ENCODE measurements at regions not wholly inside any gene's neighbourhood (a gene's known extent, or its start where the extent isn't known, plus 50 kb on each side); places are given as distances from the start of the nearest gene placed in this dataset.

GRCh38 chrX:1031521-1032430 is 180.7 kb downstream of the CRLF2 start:
- FAIRE-seq (no peak), ATAC-seq (no peak), DNase-seq (ENCODE audit: low read depth in 1 of 2, low spot score in 1 of 2) (no peak)
- POLR2A ChIA-PET = no interaction called here
- Histone ChIP-seq H3K9me3 (no peaks in the 10 kb centered on the region), H3K27ac (no peak overlapping the region), H3K4me3 (no peak overlapping the region), H3K4me1 (no peaks in the 10 kb centered on the region), H3K4me2 (no peak overlapping the region)
- TF ChIP-seq BHLHE40 (IDR thresholded peaks at IDR 0.05; ENCODE audit: low read depth, low read length) = no peak
- TF ChIP-seq PBX3 (IDR thresholded peaks at IDR 0.05) = no peak
- TF ChIP-seq RNF2 (IDR thresholded peaks at IDR 0.05; ENCODE audit: borderline replicate concordance, low read depth) = no peak
- no peak for TF ChIP-seq CBX2 (IDR thresholded peaks at IDR 0.05; ENCODE audit: borderline replicate concordance, low read depth)
- no peak for TF ChIP-seq NFE2L2 (conservative IDR thresholded peaks at IDR 0.05; ENCODE audit: low read length)
- no peak for TF ChIP-seq HEYL (CRISPR knock-in tag; IDR thresholded peaks at IDR 0.05)
- no peak for TF ChIP-seq ATOH8 (CRISPR knock-in tag; IDR thresholded peaks at IDR 0.05; ENCODE audit: low read depth)
- no peak for TF ChIP-seq PHF8 (IDR thresholded peaks at IDR 0.05; ENCODE audit: borderline replicate concordance, low read depth)
- TF ChIP-seq ZC3H11A (IDR thresholded peaks at IDR 0.05) = no peak
- no peak for TF ChIP-seq NR3C1 (IDR thresholded peaks at IDR 0.05)
- no peak for TF ChIP-seq JUNB (IDR thresholded peaks at IDR 0.05)
- no peak for TF ChIP-seq KDM5A (IDR thresholded peaks at IDR 0.05)
- CTCF ChIA-PET = no interaction called here
- WGBS (ENCODE audit: missing lambda C conversion rate) = 68% methylated on average over 37 of the region's 38 CpGs

GRCh38 chrX:1029494-1029893 is 183.0 kb downstream of the CRLF2 start:
- FAIRE-seq (no peak), ATAC-seq (no peak), DNase-seq (ENCODE audit: low read depth in 1 of 2, low spot score in 1 of 2) (no peak)
- no peak overlapping the region for H3K27ac ChIP-seq
- 78% methylated on average over 15 of the region's 15 CpGs for WGBS (ENCODE audit: missing lambda C conversion rate)
- H3K4me3 ChIP-seq = no peak overlapping the region
- no peak for TF ChIP-seq E2F6 (IDR thresholded peaks at IDR 0.05; ENCODE audit: borderline replicate concordance, low read depth)
- TF ChIP-seq EHF (CRISPR knock-in tag; IDR thresholded peaks at IDR 0.05) = no peak
- no peak for TF ChIP-seq HES2 (IDR thresholded peaks at IDR 0.05)
- no peak for TF ChIP-seq HOXB13 (CRISPR knock-in tag; IDR thresholded peaks at IDR 0.05; ENCODE audit: low read depth)
- TF ChIP-seq RCOR1 (IDR thresholded peaks at IDR 0.05; ENCODE audit: low read depth, low read length) = no peak
- TF ChIP-seq HDAC2 (IDR thresholded peaks at IDR 0.05) = no peak
- no peak for TF ChIP-seq ZNF302 (CRISPR knock-in tag; IDR thresholded peaks at IDR 0.05)
- TF ChIP-seq USF2 (IDR thresholded peaks at IDR 0.05) = no peak
- TF ChIP-seq FOSL2 (IDR thresholded peaks at IDR 0.05) = no peak
- no peak for TF ChIP-seq FOSL2 (CRISPR knock-in tag; IDR thresholded peaks at IDR 0.05)
- no peak for TF ChIP-seq CBX8 (IDR thresholded peaks at IDR 0.05)
- TF ChIP-seq HOXA7 (CRISPR knock-in tag; IDR thresholded peaks at IDR 0.05) = no peak
- no peak for TF ChIP-seq SMC3 (IDR thresholded peaks at IDR 0.05)
- no peaks in the 10 kb centered on the region for H3K4me1 ChIP-seq
- H3K4me2 ChIP-seq = no peak overlapping the region
- H3K9me3 ChIP-seq = no peaks in the 10 kb centered on the region
- ChIA-PET POLR2A (no interaction called here), CTCF (no interaction called here)
